ENCODE measurements at regions not wholly inside any gene's neighbourhood (a gene's known extent, or its start where the extent isn't known, plus 50 kb on each side); places are given as distances from the start of the nearest gene placed in this dataset.

DNA sequence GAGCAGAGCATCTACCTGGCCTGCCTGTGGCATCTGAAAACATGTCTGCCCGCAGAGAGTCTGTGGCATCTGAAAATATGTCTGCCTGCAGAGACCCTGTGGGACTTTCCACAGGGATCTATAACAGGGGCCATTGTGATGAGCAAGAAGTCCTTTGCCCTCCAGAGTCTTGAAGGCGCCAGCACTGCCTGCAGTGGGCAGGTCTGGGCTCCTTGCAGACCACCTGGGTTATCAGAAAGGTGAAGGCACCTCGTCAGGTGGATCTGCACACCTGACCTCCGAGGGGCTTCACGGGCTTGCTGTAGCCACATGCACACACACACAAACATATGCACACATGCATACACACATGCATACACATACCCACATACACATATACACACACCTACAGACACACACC, 189.5 kb upstream of the HDAC4 start (continued):
- TF ChIP-seq CUX1 (IDR thresholded peaks at IDR 0.05; ENCODE audit: insufficient replicate concordance, low read depth, low read length): no peak
- TF ChIP-seq TCF7 (IDR thresholded peaks at IDR 0.05; ENCODE audit: borderline replicate concordance): no peak
- TF ChIP-seq TCF12 (IDR thresholded peaks at IDR 0.05; ENCODE audit: low read depth, low read length): no peak
- no peak for TF ChIP-seq NR2F1 (conservative IDR thresholded peaks at IDR 0.05)

DNA sequence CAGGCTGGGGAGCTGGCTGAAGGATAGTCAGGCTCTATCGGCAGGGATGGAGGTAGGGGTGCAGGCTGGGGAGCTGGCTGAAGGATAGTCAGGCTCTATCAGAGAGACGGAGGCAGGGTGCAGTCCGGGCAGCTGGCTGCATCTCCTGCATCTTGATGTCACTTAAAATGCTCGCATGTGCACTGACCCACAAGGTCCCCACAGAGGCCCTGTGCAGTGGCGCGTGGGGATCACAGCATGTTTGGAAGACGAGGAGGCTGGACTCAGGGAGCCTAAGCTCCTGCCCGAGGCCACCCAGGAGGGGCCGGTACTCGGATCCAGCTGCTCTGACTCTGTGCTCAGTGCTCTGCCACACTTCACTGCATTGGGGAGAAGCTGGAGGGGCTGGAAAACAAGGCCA, 189.0 kb upstream of the HDAC4 start:
- DNase-seq (ENCODE audit: low read depth, low spot score): no peak
- ATAC-seq: no peak
- no peak for TF ChIP-seq RB1 (IDR thresholded peaks at IDR 0.05; ENCODE audit: borderline replicate concordance)
- TF ChIP-seq SIX5 (IDR thresholded peaks at IDR 0.05; ENCODE audit: low read depth, low read length, severe bottlenecking): no peak
- TF ChIP-seq EGR1 (IDR thresholded peaks at IDR 0.05; ENCODE audit: borderline replicate concordance in 1 of 2, low read depth in 2 of 2, low read length in 2 of 2): no peak
- TF ChIP-seq STAT3 (IDR thresholded peaks at IDR 0.05; ENCODE audit: low read depth, low read length): no peak
- TF ChIP-seq, protein P1, sequence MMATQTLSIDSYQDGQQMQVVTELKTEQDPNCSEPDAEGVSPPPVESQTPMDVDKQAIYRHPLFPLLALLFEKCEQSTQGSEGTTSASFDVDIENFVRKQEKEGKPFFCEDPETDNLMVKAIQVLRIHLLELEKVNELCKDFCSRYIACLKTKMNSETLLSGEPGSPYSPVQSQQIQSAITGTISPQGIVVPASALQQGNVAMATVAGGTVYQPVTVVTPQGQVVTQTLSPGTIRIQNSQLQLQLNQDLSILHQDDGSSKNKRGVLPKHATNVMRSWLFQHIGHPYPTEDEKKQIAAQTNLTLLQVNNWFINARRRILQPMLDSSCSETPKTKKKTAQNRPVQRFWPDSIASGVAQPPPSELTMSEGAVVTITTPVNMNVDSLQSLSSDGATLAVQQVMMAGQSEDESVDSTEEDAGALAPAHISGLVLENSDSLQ (IDR thresholded peaks at IDR 0.05): no peak
- no peak for TF ChIP-seq DPF2 (IDR thresholded peaks at IDR 0.05)
- TF ChIP-seq POLR2AphosphoS2 (IDR thresholded peaks at IDR 0.05; ENCODE audit: low read depth, low read length): no peak
- TF ChIP-seq NR2F1 (conservative IDR thresholded peaks at IDR 0.05): no peak
- TF ChIP-seq, protein P2, sequence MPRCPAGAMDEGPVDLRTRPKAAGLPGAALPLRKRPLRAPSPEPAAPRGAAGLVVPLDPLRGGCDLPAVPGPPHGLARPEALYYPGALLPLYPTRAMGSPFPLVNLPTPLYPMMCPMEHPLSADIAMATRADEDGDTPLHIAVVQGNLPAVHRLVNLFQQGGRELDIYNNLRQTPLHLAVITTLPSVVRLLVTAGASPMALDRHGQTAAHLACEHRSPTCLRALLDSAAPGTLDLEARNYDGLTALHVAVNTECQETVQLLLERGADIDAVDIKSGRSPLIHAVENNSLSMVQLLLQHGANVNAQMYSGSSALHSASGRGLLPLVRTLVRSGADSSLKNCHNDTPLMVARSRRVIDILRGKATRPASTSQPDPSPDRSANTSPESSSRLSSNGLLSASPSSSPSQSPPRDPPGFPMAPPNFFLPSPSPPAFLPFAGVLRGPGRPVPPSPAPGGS (IDR thresholded peaks at IDR 0.05; ENCODE audit: borderline replicate concordance, insufficient read depth, low read depth, low read length, poor library complexity, severe bottlenecking): no peak

More for the DNA sequence above, 189.0 kb upstream of the HDAC4 start:
- Histone ChIP-seq H3K4me2 (ENCODE audit: control insufficient read depth, insufficient read depth) (no peak overlapping the region), H3K27ac (ENCODE audit: control insufficient read depth, insufficient read depth) (no peak overlapping the region), H3K79me2 (ENCODE audit: control insufficient read depth, insufficient read depth, low read length) (no peaks in the 10 kb centered on the region), H3K27me3 (replicated peaks in 1 of 2; ENCODE audit: control insufficient read depth in 2 of 2, insufficient read depth in 2 of 2, low read length in 1 of 2) (no peaks in the 10 kb centered on the region; a peak in 1 of 4 replicates), H4K20me1 (ENCODE audit: control insufficient read depth, insufficient read depth) (no peaks in the 10 kb centered on the region), H3K36me3 (ENCODE audit: control insufficient read depth in 2 of 2, insufficient read depth in 2 of 2, low read length in 1 of 2) (no peaks in the 10 kb centered on the region), H3K4me1 (ENCODE audit: control insufficient read depth, insufficient read depth, low read length) (no peaks in the 10 kb centered on the region), H3K9ac (ENCODE audit: control insufficient read depth, insufficient read depth, low read length) (no peak overlapping the region), H3K4me3 (no peak overlapping the region), H2AFZ (ENCODE audit: control insufficient read depth, low read depth, low read length) (no peak overlapping the region), H3K9me3 (replicated peaks; ENCODE audit: control insufficient read depth, insufficient read depth, low read length) (peaks cover 5% of the 10 kb centered on the region; the same call in 1 of the 3 replicates)
- ChIA-PET CTCF (no interaction called here), RAD21 (ENCODE audit: unreplicated experiment) (no interaction called here), POLR2A (no interaction called here), SMC1A (ENCODE audit: uncharacterized antibody, unreplicated experiment) (no interaction called here)
- 42% methylated on average over 10 of the region's 10 CpGs for WGBS (ENCODE audit: insufficient coverage, insufficient replicate concordance, low lambda C conversion rate, missing lambda C conversion rate)
- intact Hi-C loops (cut with micrococcal nuclease; ENCODE audit: unreplicated experiment): no loop called here
- in situ Hi-C loops (cut with MboI): no loop called here
- FAIRE-seq: no peak
- BruUV-seq (replicated peaks): no TSS peak

All from GM12878 (cell line).